NCI-H460 (cell line): ENCODE measurements at regions not wholly inside any gene's neighbourhood (a gene's known extent, or its start where the extent isn't known, plus 50 kb on each side); places are given as distances from the start of the nearest gene placed in this dataset.

Source experiments
- DNase-seq: peaks from one replicate; pipeline ENCODE4 v3.0.0-alpha.2; 2016; ENCODE audit warnings: low read depth; ENCODE audit errors: extremely low read depth

- DNase-seq, result peak; percentile 45
Observed at GRCh38 chr11:109853156-109853776, 239.9 kb upstream of the ZC3H12C start.

DNA sequence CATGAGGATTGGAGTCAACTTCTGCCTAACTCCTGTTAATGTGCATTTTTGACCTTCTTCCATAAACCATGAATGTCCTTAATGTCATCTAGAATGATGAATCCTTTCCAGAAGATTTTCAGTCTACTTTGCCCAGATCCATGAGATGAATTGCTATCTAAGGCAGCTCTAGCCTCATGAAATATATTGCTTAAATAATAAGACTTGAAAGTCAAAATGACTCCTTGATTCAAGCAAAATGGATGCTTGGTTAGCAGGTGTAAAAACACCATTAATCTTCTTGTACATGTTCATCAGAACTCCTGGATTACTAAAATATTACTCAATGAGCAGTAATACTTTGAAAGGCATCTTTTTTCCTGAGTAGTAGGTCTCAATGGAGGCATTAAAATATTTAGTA is 238.5 kb upstream of the ZC3H12C start:
- DNase-seq, result no peak

DNA sequence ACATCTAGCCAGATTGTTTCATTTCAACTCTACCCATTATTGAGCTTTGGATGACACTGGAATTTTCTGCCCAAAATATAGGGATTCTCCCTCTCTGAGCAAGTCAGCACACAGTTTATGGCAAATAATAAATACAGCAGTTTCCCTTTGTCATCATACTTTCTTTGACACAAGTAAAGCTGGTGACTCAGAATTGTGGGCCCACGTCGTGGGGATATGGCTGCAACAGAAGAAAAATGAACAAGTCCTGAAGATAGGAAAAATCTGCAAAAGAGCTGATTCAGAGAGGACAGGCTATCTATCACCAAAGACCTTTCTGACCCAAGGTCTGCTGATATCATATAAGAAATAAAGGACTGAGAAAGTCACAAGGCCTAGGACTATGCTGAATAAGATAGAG is 236.3 kb upstream of the ZC3H12C start:
- DNase-seq, result no peak

DNA sequence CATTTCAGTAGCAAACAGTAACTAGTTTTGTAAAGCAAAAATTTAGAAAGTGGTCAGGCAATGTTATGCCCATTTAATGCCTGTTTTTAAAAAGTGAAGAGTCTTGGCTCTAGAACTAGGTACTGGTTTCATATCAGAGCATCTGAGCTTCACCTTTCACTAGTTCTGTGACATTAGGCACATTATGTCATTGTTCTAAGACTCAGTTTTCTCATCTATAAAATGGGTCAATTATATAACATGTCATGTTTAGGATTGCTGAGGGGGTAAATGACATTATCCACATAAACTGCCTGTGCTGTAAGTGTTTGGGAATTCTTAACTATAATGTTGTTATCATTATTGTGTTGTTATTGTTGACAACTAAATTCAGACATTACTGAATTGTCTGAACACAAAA is 235.6 kb upstream of the ZC3H12C start:
- DNase-seq, result no peak

GRCh38 chr11:109858152-109858551 is 235.0 kb upstream of the ZC3H12C start:
- no peak for DNase-seq

DNA sequence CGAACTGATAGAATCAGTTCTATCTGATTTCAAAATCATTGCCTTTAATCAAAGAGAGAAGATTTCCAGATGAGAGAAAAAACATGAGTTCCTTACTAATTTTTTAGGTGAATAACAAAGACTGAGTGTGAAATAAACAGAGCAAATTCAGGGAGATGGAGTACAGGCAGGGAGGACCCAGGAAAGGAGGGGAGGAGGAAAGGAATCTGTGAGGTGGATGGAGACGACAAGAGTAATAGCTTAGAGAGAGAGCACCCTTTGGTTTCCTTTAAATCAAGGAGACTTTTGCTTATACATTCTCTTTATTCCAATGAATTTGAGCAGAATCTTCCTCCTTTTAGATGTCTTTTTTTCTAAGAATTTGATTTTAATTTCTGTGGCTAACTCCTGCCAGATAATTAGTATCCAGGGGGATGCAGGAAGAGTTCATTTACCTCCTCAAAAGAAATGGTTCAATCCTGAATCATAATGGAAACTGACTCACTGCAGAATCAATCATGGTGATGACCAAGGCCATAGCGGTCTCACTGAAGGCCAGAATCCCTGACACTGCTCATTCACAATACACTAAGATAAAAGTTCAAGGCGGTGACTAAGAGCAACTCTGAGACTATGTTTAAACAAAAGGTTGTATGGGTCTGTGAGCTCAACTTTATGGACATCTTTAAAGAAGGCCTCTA is 234.0 kb upstream of the ZC3H12C start:
- no peak for DNase-seq

- no peak for DNase-seq
Observed at GRCh38 chr11:109862835-109863234, 230.4 kb upstream of the ZC3H12C start.

DNA sequence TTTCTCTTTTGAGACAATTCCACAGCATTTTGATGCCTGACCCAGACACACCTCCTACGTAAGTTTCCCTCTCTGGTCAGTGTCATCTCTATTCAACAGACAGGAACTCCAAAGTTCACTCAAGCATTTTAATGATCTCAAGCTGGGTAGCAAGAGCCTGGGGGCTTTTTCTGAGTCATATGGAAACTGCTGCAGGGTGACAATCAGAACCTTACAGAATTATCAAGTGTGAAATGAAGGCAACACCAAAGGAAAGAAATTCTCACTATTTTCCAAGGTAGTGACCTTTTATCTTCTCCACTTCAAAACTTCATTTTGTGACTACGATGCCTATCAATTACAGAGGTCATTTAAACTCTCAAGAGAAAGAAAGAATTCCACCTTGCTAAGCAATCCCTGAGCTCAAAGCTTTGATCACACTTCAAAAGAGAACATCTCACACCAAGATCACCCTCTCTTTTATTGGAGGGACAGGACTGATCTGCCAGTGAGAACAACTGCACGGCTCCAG is 229.0 kb upstream of the ZC3H12C start:
- DNase-seq, result no peak

DNA sequence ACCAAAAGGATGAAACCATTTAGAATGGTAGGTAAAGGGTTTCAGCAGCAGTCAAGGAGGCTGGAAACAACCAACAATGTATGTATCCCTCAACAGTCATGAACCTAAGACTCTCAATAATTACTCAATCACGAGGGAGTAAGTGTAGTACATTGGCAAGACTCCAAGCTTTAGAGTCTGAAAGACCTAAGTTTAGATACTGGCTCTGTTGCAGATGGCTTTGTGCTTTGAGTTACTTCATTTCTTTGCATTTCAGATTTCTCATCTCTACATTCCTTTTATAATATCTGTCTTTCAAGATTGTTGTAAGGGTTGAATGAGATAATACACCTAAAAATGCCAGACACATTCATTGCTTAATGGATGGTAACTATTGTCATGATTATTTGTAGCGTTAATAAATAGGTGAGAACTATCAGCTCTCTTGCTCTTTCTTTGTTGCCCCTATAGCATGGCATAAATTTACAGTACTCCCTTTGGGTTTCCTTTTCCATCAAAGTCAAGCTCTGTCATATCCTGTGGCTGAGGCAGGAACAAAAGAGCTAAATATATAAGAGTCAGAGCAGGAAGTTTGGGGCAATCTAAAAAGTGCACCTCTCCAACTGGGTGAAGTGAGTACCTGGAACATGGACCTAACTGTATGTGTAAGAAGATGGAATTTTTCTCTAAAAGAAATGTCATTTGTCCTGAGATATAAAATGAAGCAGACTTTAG is 228.2 kb upstream of the ZC3H12C start:
- no peak for DNase-seq

DNA sequence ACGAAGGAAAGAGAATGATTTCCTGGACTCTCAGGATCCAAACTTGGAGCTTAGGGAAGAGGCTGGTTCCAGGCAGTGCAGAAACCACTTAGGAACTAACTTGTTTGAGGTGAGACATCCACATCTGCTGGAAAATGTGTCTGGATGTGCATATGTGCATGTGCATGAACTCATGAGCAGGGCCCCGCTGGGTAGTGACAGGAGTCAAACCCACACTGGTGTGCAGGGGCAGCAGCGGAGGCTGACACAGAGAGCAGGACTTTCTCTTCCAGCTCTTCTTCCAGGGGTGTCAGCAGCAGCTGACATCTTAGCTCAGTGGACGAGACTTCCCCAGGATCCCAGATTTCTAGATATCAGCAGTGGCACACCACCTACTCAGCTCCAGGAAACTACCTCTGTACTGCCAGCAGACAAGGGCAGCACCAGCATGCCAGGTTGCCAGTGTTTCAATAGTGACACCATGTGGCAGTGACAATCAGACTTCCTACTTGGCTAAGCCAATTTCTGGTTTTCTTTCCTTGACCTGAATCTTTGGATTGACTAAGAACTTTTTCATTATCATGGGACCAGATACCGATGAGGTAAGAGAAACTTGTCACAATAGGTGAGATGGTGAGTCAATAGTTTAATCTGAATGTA is 227.5 kb upstream of the ZC3H12C start:
- DNase-seq, result no peak

DNA sequence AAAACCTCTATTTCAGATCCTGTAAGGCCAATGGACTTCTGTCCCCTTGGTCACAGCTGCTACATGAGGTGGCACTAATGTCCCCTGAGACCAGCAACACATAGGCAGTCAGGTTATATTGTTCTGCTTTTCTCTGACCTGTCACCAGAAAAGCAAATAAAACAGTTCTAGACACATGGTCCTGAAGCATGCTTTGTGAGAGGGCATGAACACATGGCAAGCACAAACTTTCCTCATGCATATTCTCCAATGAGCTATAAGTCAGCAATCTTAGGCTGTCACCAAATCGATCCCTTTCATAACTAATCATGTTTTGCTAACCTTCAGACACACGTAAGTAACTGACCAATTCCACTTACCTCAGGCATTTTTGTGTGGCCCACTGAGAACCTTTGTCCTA is 225.4 kb upstream of the ZC3H12C start:
- DNase-seq, result no peak

GRCh38 chr11:109869536-109869935 is 223.7 kb upstream of the ZC3H12C start:
- DNase-seq, result no peak

DNA sequence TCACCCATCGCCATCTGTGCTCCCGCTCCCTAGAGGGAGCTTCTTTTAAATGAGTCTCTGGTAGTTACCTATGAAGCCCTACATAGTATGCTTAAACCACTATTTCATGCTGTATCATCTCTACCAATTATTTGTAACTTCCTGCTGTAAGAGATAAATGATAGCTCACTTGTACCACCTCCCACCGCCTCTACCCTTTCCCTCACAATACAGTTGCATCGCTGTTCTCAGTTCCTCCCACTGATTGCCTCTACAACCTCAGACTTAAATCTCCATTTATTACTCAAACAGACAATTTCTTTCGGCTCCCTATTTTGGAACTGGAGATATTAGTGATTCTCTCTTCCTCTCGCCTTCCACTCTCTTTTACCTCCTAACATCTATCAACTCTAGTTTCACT is 222.9 kb upstream of the ZC3H12C start:
- DNase-seq, result no peak

DNA sequence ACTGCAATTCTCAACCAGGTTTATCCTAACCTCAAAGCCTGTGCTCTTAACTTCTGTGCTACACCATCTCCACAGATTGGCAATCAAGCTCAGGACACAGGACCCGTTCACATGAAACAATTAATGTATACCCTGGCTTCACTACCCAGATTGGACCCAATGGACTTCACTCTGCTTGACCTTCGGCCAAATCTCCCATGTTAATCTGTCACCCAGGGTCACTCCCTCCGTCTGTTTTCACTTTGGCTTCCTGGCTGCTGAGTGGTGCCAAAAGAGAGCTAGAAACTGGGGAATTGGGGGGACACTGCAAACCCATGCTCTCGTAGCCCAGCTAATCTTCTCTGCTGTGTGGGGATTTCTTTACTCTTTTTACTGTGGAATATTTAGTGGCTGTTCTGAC is 216.1 kb upstream of the ZC3H12C start:
- DNase-seq, result no peak

- no peak for DNase-seq
Observed at GRCh38 chr11:109884501-109884900, 208.7 kb upstream of the ZC3H12C start.

- DNase-seq, result no peak
Observed at GRCh38 chr11:109885006-109885405, 208.2 kb upstream of the ZC3H12C start.

- DNase-seq, result no peak
Observed at GRCh38 chr11:109892321-109892794, 200.8 kb upstream of the ZC3H12C start.

GRCh38 chr11:109894242-109894641 is 198.9 kb upstream of the ZC3H12C start:
- DNase-seq, result no peak

DNA sequence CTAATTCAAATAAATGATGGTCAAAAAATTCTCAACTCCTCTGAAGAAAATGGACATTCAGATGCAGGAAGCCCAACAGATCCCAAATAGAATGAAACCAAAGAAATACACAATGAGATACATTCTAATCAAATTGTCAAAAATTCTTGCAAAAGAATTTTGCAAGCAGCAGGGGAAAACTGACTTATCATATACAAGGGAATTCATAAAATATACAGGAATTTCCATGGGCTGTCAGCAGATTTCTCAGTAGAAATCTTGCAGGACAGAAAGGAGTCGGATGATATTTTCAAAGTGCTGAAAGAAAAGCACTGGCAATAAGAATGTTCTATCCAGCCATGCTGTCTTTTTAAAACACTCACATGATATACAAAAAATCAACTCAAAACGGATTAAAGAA is 194.6 kb upstream of the ZC3H12C start:
- DNase-seq, result no peak

DNA sequence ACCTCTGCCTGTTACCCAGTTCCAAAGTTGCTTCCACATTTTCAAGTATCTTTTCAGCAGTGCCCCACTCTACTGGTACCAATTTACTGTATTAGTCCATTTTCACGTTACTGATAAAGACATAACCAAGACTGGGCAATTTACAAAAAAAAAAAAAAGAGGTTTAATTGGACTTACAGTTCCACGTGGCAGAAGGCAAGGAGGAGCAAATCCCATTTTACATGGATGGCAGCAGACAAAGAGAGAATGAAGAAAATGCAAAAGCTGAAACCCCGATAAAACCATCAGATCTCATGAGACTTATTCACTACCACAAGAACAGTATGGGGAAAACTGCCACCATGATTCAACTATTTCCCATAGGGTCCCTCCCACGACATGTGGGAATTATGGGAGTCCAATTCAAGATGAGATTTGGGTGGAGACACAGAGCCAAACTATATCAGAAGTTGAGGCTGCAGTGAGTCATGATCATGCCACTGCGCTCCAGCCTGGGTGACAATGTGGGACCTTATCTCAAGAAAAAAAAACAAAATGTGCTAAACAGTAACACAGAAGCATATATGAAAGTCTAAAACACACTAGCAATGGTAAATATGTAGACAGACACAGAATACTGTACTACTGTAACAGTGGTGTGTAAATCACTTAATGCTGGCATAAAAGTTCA is 190.3 kb upstream of the ZC3H12C start:
- DNase-seq, result no peak

DNA sequence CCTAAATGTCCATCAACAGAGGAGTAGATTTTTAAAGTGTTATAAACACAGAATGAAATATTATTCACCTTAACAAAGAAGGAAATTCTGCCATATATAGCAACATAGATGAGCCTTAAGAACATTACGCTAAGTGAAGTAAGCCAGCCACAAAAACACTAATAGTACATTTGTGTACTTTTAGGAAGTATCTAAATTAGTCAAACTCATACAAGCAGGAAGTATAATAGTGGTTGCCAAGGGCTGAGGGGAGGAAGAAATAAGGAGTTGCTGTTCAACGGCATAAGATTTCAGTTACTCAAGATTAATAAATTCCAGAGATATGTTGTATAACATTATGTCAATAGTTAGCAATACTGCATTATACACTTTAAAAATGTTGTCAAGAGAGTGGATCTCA is 181.7 kb upstream of the ZC3H12C start:
- no peak for DNase-seq
